NCI-H2107 (cell line): ENCODE measurements at regions not wholly inside any gene's neighbourhood (a gene's known extent, or its start where the extent isn't known, plus 50 kb on each side); places are given as distances from the start of the nearest gene placed in this dataset.
"Not testable (repeated sequence)": the region's sequence is repeated elsewhere in the genome, so short reads cannot be mapped to it uniquely, and the experiment has no call there.

Source experiments
- DNase-seq: peaks from one replicate; lab custom pipeline; 2025; lab: John Stamatoyannopoulos, UW

DNA sequence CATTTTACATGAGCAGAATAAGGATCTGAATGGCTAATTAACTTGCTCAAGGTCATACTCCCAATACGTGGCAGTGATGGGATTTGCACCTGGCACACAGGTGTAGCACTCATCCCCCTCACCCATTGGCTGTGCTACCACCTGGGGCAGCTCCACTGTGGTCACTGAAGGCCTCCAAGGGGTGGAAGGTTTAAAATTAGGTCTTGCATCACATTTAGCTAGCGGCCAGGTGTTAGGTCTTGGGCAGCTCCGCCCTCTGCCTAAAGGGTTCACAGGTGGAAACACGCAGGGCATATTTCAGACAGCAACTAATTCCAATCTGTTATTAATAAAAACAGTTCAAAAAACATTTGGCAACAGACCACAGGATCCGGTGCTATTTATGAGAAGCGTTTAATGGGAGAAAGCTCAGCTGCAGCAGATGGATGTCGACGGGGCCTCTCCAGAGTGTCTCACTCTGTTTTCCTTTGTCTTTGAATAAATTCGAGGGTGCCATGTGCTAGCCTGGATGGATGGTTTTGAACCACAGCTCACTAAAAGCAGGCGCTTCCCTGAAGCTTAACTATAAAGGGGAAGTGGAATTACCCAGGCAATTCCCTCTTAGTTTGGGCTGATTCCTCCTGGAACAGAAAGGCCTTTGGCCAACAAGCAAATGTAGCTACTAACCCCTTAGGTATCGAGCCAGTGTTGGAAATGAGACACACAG is 1017.6 kb downstream of the TYW1 start:
- no peak for DNase-seq

DNA sequence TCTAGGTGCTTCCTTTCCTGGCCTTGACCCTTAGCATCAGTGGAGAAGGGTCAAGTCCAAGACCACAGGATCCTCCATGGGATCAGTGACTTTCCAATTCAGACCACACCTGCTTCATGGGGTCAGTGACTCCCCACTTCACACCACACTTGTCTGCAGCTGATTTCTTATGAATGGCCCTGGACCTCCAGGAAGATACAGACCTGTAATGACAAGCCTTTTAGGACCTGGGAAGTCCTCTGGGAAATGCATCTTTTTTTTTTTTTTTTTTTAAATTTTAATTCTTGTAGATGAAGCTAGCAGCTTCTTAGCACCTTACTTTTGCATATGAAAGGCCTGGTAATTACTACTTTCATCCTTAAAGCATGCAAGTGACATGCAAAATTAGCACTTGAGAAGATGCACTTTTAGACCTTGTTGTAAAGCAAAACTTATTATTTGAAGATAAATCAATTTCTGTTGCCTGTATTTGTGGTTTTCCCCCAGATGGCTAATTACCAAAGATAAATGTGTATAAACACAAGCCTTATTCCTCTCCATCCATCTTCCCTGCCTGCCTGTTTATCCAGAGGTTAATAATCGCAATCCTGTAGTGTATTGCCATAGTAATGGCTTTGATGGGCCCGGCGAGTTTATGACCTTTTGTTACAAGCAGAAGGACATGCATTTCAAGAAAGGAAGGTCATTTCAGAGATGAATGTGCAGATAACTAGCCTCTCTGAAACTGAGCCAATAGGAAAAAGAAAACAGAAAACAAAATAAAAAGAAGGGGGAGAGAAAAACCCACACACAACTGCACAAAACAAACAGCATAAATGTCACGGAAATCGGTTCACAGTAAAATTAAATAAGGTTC is 1018.7 kb downstream of the TYW1 start:
- DNase-seq: no peak

DNA sequence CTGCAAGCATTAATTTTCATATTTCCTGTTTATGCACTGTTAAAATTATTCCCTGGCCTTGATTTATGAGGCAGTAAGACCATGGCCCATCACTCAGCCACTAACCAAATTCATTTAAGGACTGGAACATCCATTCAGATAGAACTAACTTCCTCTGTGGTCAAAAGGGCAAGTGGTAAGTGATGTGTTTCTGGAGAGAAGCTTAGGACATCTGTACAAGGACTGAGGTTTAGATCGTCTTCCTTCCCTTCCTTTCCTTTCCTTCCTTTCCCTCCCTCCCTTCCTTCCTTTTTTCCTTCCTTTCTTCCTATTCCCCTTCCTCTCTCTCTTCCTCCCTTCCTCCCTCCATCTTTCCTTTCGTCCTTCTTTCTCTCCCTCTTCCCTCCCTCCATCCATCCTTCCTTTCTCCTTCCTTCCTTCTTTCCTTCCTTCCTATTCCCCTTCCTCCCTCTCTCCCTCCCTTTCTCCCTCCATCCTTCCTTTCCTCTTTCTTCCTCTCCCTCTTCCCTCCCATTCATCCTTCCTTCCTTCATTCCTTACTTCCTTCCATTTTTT is 1019.4 kb downstream of the TYW1 start:
- DNase-seq: no peak

DNA sequence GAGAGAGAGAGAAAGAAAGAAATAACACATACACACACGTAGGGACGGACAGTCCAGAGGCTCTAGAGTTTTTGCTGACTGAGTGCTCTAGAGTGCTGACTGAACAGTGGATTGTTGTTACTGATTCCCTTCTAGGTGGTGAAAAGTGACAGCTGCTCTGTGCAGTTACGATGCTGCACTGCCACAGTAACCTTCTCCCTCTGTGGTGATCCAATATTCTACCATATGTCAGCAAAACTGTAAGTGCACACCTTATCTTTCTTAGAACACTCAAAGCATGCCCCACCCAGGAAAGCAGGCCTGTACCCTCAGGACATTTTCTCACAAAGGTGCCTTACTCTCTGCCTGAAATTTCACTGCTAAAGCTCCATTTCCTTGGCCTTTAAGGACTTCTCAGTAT is 1023.5 kb downstream of the TYW1 start:
- DNase-seq: no peak

DNA sequence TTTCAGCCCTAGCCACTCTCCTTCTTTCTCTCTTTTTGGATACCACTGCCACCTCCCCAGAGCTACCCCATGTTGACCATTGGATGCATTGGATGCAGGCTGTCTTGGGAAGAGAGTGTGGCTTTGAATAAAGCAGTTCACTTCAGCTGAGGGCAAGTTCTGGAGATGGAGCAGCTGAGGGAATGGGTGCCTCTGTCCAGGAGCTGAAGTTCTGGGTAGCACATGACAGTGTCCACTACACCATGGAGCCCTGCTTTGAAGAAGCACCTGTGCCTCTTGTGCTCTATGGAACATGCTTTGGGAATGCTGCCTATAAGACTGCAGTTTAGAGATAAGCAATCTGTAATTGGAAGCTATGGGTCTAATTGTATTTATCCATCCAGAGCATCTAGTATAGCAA is 1028.7 kb downstream of the TYW1 start:
- no peak for DNase-seq

DNA sequence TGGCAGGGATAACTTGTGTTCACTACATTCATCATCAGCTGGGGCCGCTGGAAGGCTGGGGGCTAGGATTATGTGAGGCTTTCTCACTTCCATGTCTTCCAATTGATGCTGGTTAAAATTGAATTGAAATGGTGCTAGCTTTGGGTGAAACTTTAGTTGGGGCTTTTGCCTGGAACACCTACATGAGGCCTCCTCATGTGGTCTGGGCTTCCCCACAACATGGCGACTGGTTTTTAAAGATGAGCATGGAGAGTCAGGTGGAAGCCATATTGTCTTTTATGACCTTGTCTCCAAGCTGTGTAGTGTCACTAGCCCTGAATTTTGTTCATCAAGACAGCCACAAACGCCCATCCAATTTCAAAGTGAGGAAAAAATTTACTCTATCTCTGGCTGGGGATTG is 1033.9 kb downstream of the TYW1 start:
- DNase-seq: no peak

DNA sequence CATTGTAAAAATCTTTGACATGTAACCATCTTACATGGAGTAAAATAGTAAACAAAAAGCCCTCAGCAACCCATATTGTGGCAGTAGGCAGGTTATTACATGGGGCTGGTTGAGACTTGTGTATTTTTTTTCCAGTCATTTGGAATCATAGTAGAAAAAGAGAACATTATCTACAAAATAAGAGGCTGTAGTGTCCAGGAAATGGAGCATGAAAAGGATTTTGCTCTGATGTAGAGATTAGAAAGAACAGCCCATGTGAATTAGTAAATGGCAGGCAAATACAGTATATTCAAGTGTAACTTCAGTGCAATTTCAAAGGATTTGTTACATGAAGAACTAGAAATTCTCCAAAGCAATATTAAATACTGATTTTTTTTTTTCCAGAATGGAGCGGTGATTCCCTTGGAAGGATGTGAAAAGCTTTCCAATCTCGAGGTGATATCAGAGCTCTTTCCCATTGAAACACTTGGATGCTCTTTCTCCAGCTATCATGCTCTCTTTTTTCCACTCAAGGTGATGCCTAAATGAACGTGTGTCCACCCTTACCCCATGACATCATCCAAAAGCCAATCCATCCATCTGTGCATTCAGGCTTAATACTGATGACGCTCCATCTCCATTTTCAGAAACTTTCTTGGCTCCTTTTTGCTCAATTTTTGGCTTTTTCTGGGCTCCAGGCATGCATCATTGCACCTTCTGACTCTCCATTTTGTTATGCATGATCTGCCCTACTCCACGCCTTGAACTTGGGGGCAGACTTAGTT is 1034.7 kb downstream of the TYW1 start:
- no peak for DNase-seq

DNA sequence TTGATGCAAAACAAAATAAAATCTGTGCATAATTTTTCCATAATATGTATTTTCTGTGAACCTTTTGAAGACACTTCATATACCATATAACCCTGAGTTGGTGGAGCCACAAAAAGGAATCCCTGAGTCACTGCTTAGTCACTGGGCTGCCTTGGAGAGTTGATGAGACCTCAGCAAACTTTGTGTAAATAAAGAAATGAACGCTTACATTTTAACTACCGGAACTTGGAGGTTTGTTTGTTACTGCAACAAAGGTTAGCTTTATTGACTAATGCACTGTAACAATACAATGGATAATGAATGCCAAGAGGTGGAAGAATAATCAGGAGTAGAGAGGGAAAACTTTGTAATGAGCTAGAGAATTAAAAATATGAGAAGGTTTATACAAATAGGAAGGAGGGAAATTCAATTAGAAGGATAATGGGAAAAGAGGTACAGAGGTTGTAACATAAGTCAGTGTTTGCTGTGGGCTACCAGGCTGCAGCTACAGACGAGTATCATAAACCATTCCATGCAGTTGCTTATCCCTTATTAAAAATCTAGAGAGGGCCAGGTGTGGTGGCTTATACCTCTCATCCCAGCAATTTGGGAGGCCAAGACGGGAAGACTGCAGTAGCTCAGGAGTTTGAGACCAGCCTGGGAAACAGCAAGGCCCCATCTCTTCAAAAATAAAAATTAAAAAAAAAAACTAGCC is 1042.1 kb downstream of the TYW1 start:
- no peak for DNase-seq

DNA sequence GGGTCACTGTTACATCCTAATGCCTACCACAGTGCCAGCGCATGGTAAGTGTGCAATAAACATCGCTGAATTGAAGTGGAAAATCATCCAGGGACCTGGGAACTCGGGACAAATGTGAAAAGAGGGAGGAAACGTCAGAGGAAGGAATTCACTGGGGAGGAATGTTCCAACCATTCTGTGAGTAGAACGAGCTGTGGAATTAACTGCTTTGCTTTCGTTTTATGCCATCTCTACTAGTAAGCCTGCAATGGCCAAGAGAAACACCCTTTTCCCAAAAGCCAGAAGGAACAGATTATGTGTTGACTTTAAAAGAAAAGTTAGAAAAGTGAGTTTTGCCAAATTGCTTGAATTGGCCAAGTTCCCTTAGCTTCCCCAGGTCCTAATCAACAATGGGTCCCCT is 1044.9 kb downstream of the TYW1 start:
- DNase-seq: no peak

DNA sequence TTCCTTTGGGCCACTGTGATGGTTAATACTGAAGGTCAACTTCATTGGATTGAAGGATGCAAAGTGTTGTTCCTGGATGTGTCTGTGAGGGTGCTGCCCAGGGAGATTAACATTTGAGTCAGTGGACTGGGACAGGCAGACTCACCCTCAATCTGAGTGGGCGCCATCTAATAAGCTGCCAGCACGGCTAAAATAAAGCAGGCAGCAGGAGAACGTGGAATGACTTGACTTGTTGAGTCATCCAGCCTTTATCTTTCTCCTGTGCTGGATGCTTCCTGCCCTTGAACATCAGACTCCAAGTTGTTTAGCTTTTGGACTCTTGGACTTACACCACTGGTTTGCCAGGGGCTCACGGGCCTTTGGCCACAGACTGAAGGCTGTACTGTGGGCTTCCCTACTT is 1046.9 kb downstream of the TYW1 start:
- no peak for DNase-seq

DNA sequence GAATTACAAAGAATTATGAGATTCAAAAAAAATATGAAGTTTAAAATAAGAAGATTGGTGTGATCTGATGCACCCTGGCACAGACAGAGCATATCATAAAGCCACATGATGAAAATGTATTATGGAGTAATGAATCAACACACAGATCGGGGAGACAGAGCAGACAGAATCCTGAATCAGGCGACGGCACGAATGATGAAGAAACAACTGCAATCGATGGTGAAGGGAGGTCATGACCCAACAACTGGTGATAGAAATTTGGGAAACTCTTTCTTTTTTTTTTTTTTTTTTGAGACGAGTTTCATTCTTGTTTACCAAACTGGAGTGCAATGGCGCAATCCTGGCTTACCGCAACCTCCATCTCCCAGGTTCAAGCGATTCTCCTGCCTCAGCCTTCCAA is 1054.0 kb downstream of the TYW1 start:
- DNase-seq: no peak

DNA sequence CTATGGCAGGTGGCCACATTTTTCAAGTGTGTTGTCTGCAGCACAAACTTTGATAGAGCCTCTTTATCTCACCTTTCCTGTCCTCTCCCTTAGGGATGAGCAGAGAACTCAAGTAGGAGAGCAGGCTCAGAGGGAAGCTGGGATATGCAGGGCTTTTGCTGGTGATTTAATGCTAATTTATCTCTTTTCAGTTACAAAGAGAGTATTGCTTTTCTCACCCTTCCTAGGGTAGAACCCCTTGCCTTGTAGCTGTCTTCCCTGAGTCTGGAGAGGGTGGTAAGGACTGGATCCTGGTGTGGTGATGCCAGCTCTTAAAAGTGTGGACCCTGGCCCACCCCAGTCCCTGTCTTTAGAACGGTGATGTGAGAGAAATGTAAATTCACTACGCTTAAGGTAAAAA is 1061.4 kb downstream of the TYW1 start:
- no peak for DNase-seq

DNA sequence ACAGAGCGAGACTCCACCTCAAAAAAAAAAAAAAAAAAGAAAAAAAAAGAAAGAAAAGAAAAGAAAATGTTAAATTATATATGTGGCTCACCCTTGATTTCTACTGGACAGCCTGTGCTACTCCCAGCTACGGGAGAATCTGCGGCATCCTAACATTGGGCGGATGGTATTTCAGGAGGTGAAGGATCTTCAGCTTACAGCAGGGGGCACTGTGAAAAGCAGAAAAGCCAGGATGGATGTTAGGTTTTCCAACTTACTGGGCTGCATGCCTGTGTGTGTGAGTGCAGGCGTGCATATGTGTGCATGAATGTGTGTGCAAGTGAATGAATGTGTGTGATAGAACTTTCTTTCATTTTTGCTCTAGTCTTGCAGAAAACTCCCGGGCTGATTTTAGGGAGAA is 1066.5 kb downstream of the TYW1 start:
- no peak for DNase-seq

DNA sequence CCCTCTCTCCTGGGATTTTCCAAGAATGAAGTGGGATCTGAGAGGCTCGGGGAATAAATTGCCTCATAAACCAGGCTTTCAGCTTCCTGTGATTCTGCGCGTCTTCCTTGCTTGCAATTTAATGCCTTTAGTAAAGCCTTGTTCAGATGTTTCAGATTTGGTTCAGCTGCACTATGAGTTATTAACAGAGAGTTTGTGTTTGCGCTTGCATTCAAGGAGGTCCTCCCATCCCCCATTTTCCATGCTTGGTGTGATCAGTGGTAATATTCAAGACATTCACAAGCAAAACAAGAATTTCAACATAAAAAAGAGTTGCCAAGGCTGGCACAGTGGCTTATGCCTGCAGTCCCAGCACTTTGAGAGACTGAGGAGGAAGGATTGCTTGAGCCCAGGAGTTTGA is 1068.9 kb downstream of the TYW1 start:
- no peak for DNase-seq

DNA sequence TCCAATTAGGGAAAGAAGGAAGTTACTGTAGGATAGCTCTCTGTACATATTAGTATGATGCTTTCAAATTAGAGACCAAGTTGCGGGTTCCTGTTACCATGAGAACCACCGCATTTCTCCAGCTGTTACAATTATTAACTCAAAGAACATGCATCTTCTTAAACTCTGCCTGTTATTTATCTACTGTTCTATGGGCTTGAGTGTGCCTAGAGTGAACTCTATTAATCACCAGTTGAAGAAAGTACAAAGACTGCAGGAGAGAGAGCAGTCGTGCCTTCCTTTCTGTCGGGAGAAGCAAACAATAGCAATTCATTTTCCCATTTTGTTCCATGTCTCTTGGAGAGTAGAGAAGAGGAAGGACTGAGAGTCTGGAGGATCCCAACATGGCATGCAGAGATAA is 1071.2 kb downstream of the TYW1 start:
- no peak for DNase-seq

DNA sequence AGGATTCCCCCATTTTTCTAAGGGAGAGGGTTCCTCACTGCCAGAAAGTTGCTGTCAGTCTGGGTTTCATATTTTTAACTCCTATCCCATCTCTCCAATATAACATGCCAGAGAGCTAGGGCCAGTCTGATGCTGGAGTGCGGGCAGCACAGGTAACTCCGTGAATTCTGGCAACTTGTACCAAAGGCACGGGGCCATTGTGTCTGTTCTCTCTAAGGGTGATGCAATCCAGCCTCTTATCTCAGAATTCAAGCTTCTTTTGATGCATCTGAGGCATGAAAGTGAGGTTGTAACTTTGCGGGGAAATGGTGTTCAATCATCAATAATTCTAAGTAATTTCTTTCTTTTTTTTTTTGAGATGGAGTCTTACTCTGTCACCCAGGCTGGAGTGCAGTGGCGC is 1074.4 kb downstream of the TYW1 start:
- no peak for DNase-seq

DNA sequence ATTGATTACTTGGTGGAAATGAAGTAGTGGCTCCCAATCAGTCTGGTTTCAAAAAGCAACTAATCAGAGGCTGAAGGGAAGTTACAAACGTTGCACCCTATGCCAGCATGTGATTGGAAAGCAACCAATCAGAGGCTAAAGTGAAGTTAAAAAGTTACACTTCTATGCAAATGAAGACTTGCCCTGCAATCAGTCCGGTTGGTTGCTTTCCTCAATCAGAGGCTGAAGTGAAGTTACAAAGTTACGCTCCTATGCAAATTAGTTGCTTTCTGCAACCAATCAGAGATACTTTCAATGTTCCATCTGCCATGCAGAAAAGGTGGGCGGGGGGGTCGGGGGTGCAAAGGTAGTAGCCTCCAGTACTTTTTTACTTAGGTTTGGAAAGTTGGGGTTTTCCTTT is 1077.1 kb downstream of the TYW1 start:
- no peak for DNase-seq

DNA sequence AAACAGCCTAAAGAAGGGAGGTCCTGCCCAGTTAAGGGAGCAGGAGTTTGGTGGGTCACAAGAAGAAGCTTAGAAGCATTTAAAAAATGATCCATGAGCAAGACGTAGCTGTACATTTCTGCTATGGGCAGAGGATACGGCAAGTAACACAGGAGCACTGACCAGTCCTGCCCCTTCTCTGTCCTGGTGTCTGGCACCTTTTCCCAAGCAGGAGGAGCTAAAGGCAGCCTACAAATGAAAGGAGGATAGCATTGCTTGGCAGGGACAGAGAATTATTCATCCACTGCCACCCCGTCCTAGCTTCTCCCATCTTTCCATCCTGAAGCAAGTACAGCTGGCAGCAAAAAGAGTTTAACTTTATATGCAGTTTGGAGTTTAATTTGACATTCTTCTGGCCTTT is 1077.6 kb downstream of the TYW1 start:
- DNase-seq: no peak

DNA sequence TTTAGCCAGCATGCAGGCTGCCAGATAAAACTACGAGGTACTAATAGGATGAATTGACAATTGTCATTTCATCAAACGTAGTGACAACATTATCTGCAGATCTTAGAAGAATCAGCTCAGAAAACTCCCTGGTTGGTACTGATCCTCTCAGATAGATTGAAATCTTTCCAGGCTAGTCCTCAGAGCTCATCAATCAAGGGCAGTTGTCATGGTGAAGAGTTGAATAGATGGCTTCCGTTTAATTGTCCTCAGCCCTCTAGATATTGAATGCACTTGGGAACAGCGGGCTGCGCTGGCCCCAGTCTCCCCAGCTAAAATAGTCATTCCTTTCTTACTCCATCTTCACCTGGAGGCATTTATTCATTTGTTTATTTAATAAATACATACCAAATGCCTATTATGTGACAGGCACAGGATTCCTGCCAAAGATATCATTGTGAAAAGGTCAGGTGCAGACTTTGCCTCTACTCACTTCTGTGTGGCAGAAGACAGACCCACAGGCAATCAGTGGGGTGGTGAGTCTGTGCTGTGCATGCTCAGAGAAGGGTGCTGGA is 1081.6 kb downstream of the TYW1 start:
- no peak for DNase-seq

DNA sequence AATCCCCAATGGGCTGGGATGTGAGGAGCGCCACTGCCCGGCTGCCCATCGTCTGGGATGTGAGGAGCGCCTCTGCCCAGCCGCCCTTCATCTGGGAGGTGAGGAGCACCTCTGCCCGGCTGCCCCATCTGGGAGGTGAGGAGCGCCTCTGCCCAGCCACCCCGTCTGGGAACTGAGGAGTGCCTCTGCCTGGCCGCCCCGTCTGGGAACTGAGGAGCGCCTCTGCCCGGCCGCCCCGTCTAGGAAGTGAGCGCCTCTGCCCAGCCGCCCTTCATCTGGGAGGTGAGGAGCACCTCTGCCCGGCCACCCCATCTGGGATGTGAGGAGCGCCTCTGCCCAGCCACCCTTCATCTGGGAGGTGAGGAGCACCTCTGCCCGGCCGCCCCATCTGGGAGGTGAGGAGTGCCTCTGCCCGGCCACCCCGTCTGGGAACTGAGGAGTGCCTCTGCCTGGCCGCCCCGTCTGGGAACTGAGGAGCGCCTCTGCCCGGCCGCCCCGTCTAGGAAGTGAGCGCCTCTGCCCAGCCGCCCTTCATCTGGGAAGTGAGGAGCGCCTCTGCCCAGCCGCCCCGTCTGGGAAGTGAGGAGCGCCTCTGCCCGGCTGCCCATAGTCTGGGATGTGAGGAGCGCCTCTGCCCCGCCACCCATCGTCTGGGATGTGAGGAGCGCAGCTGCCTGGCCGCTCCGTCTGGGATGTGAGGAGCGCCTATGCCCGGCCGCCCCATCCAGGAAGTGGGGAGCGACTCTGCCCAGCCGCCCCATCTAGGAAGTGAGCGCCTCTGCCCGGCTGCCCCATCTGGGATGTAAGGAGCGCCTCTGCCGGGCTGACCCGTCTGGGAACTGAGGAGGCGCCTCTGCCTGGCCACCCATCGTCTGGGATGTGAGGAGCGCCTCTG is 1085.7 kb downstream of the TYW1 start:
- not testable (repeated sequence) for DNase-seq
